SKM-1 (cell line): ENCODE measurements at regions not wholly inside any gene's neighbourhood (a gene's known extent, or its start where the extent isn't known, plus 50 kb on each side); places are given as distances from the start of the nearest gene placed in this dataset.
"Not testable (repeated sequence)": the region's sequence is repeated elsewhere in the genome, so short reads cannot be mapped to it uniquely, and the experiment has no call there.

Source experiments
- DNase-seq: peaks from one replicate; lab custom pipeline; 2025; ENCODE audit not compliant: unreplicated experiment; lab: John Stamatoyannopoulos, UW

DNA sequence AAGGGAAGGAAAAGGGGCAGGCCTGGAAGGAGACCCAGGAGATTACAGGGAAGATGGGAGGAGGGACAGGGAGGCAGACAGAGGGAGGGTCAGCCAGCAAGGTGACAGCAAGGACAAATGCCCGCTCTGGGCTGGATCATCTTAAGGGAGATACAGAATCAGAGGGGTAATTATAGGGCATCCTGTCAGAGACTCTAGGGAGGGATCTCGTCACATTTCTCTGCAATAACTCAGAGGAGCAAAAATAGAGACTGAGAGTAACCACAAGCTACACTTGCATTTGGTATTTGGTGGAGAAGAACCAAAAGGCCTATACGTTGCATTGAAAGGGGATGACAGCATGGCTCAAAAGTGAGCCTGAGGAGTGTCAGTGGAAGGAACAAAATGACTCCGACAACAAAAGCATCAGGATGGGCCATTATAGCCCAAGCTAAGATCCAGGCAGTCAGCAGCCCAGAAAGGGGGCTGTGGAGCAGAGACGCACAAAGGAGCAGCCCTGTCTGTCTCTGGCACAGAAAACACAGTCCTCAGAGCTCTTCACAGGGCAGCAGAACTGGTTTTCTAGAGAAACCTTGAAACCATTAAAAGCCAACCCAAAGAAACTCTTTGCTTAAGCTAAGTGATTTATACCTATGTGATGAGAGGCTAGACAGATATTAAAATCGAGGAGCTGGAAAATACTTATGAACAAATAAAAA is 430.2 kb upstream of the VSTM2A start:
- DNase-seq, result no peak

GRCh38 chr7:54112567-54112966 is 429.6 kb upstream of the VSTM2A start:
- no peak for DNase-seq

DNA sequence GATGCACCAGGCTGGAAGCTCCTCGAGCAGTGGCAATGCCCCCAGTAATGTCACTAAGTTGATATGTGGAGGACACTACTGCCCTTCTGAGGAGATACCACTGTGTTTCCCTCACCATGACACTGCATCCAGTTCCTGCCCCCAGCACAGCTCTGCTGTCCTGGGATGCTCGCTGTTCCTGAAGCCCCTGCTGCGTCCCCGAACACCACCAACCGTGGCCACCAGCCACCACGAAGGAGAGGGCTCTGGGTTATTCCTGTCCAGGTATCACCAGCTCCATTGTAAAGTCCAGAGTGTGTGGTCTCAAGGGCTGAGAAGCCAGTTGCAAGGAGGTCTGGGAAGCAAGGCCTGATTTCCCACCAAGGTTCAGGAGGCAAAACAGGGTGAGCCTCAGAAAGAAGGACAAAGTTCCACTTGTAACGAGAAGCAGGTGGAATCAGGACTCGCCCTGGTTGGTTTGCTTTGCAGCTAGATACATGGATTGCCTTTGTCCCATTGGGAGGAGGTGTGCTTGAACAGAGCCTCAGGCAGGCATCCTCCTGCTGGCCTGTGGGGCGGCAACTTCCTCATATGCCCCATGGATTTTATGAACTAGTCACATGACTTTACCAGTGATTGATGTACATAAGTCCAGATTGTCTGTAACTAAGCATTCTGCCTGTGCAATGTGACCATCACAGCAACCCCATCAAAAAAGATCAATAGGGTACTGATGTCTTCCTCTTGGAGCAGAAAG is 427.0 kb upstream of the VSTM2A start:
- DNase-seq, result no peak

DNA sequence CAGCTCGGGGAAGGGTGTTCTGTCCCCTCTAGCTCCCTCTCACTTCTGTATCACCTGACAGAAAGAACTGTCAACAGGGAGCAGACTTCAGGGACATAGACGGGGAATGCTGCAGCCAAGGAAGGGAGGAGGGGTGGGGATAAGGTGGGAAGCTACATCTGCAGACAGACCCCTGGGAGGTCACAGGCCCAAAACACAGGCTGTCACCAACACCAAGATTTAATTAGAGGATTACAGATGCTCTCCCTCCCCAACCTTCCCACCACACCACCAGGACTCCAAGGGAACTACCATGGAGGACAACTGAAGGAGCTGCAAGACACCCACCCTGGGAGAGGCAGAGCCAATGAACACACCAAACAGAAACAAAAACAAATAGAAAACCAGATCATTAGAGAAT is 425.2 kb upstream of the VSTM2A start:
- no peak for DNase-seq

DNA sequence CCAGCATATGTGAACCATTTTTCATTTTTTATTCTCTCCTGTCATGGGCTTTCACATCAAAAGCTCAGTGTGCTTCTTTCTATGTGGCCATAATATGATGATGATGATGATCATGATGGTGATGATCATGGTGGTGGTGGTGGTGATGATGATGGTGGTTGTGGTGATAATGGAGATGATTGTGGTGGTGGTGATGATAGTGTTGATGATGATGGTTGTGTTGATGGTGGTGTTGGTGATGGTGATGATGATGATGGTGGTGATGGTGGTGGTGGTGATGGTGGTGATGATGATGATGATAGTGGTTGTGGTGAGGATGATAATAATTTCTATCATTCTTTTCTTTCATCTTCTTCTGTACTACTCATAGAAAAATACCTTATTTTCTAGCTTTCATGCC is 413.1 kb upstream of the VSTM2A start:
- no peak for DNase-seq

- no peak for DNase-seq
Measured at GRCh38 chr7:54141576-54141975, 400.6 kb upstream of the VSTM2A start.

DNA sequence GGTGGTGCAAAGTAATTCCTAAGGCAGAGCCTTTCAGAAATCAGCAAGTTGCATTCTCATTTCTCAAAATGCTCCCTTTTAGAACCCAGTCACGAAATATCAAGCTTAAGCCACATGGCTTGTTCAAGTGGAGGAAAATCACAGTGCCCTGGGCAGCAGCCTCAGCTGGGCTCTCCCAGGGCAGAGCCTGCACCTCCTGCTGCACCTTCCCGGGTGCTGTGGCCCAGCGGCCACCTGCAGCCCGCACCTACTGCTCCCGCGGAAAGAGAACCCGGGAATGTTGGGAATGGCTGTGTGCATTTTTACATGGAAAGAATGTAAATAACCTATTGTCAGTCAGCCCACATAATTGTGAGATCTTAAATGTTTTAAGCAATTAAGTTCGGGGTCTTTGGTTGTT is 396.5 kb upstream of the VSTM2A start:
- DNase-seq, result no peak

- no peak for DNase-seq
Measured at GRCh38 chr7:54153462-54153861, 388.7 kb upstream of the VSTM2A start.

- no peak for DNase-seq
Measured at GRCh38 chr7:54159088-54159487, 383.1 kb upstream of the VSTM2A start.

DNA sequence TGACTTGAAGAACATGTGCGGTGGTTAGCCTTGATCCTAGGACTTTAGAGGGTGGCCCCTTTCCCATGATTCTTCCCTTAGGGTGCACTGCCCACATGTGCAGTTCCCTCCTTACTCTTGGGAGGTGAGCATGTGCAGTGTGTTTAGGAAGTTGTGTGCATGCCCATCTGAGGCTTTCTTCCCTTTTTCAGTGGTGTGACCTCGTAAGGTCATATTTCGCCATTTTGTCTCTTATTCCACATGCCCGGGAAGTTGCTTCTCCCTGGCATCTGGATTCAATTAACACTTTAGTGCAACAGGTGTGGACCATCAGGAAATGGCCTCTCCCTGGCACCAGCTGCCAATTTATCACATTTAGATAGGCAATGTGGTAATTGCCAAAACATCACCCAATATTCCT is 380.6 kb upstream of the VSTM2A start:
- no peak for DNase-seq

GRCh38 chr7:54166419-54166818 is 375.8 kb upstream of the VSTM2A start:
- peak; percentile 50 for DNase-seq

DNA sequence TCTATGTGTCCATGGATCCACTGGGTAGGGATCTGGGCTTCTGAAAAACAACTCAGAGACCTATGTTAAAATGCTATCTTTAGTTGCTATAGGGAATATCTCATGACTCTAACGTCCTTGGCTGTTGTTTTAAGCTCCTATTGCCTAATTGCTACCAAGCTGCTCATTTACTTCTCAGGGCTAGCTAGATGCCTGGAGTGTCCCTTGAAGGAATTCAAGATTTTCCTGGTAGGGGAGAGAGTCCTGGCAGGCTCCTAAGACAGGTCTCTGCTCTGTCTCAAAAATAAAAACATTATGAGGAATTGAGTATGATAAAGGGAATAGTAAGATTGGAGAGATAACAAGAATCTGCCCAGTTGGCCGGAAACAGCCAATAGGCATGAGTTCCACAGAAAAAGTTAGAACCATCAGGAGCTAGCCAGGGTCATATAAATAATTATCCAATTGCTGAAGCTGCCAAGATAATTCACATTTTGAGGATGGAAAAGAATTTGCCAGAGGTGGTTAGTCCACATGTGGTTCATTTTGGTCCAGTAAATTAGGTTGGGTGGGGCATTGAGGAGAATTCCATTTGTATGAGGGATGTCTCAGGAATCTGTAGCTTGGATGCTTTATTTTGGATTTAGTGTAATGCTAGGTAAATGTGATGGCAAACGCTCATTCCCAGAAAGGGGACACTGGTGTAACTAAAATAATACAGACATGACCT is 362.7 kb upstream of the VSTM2A start:
- DNase-seq, result no peak

DNA sequence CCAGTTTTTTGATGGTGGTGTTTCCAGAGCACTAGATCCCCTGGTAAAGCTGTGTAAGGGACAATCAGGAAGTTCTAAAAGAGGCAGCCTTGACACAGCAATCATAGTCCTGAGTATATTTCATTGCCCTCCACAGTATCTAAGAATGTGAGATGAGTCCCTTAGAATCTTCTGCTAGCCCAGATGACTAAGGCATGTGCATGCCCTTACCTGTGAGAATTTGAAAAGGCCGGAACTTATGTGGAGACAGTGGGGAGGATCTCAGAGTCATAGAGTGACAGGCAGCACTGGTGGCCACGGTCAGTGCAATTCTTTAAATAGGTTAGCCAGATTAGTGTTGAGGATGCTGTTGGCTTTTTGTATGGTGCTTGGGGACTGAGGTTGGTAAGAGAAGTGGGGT is 361.4 kb upstream of the VSTM2A start:
- no peak for DNase-seq

DNA sequence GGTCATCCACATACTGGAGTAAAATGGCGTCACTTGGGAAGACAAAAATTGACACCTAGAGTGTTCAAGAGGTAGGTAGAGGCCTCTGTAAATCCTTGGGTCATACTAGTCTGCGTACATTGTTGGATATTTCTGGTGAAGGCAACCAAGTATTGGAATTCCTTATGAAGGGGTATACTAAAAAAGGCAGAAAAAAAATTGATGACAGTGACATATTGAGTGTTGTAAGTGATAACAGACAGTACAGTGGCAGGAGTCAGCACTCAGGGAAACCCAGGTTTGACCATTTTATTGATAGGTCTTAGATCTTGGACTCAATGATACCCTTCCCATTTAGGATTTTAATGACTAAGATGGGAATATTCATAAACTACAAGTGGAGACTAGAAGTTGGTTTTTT is 359.1 kb upstream of the VSTM2A start:
- no peak for DNase-seq

DNA sequence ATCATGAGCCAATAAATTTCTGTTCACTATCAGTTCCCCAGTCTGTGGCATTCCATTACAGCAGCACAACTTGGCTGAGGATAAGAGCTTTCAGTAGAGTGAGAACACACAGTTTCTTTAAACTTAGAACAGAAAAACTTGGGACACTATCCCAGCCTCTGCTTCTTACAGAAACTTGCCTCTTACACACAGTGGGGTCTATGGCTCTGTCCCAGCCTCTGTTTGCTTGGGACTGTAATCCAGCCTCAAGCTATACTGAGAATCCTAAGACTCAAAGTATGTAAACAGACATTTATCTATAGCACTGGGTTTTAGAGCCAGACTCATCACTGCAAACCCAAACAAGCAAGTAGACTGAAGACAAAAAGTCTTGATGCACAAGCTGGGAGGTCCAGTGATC is 355.8 kb upstream of the VSTM2A start:
- no peak for DNase-seq

DNA sequence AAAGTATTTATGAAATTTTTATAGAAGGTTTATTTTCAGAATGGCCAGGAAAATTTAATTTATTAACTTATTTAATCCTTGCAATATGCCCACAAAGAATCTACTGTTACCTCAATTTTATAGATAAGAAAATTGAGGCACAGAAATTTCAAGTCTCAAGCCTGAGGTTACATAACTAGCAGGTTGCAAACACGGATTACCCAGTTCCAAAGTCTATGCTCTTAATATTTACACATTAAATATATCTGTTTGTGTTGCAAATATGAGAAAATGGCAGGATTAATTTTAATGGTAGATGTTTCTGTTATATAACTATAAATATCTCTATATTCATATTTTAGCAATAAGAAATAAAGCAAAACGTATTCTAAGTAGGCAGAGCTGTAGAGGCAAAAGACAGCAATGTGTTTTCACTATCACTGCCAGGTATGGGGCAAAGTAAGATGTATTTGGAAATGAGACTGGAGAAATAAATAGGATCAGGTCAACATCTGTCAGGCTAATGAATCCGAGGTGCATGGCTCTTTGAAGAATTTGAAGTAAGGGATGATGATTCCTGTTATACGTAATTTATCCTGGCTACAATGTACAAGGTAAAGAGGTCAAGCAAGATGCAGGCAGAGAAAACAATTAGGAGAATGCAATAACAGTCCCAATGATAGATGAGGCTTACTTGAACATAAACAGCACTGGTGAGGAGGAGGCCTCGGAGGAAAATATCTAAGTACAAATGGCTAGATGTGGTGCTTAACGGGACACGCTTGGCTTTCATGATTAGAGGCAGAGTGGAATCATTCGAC is 354.1 kb upstream of the VSTM2A start:
- DNase-seq, result no peak

DNA sequence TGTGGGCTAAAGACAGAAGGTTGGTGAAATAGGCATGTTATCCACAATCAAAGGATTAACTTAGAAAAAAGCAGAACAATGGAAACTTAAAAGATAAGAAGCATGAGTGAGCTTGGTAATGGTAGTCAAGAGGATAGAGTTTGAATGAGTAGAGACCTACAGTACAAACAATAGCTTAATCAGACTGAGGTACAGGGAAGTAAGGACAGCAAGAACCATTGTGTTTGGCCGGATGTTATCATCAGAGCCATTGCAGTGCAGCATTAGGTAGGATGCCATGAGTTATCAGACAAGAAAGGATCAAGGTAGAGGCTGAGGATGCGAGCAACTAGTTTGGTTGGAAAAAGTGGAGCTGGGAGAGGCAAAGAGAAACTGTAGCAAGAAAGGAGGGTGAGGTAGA is 353.3 kb upstream of the VSTM2A start:
- no peak for DNase-seq

GRCh38 chr7:54189330-54189729 is 352.8 kb upstream of the VSTM2A start:
- no peak for DNase-seq

DNA sequence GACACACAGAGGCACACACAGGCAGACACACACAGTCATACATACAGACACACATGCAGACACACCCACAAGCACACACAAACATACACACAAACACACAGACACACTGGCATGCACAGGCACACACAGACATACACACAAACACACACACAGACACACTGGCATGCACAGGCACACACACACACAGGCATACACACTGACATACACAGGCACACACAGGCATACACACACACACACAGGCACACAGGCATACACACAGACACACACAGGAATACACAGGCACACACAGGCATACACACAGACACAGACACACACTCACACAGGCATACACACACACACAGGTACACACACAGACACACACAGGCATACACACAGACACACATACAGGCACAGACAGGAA is 340.7 kb upstream of the VSTM2A start:
- no peak for DNase-seq

DNA sequence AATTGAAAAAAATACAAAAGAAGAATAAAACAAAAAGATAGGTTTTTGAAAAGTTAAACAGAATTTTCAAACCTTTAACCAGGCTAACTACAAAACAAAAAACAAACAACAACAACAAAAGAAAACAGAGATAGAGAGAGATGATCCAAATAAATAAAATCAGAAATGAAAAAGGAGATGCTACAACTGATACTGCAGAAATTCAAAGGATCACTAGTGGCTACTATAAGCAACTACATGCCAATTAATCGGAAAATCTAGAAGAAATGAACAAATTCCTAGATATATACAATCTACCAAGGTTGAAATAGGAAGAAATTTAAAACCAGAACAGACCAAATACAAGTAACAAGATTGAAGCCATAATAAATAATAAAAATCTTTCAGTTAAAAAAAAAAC is 326.8 kb upstream of the VSTM2A start:
- DNase-seq, result no peak

- DNase-seq, result not testable (repeated sequence)
Measured at GRCh38 chr7:54226030-54226429, 316.1 kb upstream of the VSTM2A start.
